ENCODE measurements at regions not wholly inside any gene's neighbourhood (a gene's known extent, or its start where the extent isn't known, plus 50 kb on each side); places are given as distances from the start of the nearest gene placed in this dataset.
"Not testable (repeated sequence)": the region's sequence is repeated elsewhere in the genome, so short reads cannot be mapped to it uniquely, and the experiment has no call there.

DNA sequence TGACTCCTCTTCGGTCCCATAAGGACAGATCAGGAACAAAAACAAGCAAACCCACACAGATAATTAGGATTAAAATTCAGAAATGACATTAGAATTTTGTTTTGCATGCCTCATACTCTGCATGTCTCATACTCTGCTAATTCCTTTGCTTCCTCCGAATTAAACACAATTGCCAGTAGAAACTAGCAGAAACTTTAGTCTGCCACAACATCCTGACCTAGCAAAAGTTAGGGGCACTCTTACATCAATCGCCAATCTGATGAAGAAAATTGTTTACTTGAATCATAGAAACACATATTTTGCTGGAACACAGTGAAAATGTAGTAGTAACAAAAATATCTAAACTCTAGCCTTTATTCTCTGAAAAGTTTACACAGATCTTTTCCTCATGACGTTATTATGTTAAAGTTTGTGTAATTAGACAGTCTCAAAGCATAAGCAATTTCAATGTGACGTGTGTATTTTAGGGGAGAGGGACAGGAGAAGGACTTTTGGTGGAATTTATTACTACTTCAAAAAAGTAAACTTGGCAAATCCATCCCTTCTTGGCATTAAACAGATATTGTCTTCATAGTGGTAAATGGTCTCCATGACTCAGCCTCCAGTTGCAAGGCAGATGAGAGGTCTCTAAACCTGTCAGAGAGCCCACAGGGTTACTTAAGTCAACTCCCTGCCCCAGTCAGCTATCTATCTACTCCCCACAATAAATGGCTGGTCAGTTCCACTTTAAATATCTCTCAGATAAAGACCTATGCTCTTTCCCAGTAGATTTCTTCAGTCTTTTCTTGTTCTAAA lies 249.8 kb upstream of the UBASH3B start:
- Histone ChIP-seq H3K9ac (ENCODE audit: low read depth in 1 of 3, low read length in 3 of 3) (no peak overlapping the region), H3K36me3 (ENCODE audit: control insufficient read depth in 3 of 3, insufficient read depth in 3 of 3, low read length in 3 of 3) (no peaks in the 10 kb centered on the region), H3K27ac (ENCODE audit: low read depth, low read length) (no peak overlapping the region), H3K4me3 (ENCODE audit: low read length in 3 of 3) (no peak overlapping the region), H3K4me1 (ENCODE audit: control insufficient read depth in 3 of 3, insufficient read depth in 3 of 3, low read length in 3 of 3) (no peaks in the 10 kb centered on the region), H3K27me3 (ENCODE audit: control insufficient read depth in 3 of 3, insufficient read depth in 3 of 3, low read length in 3 of 3) (no peaks in the 10 kb centered on the region), H3K9me3 (ENCODE audit: control insufficient read depth in 3 of 3, low read length in 3 of 3) (peaks cover 0 to 1% (median 0%) of the 10 kb centered on the region in 3 donors)

DNA sequence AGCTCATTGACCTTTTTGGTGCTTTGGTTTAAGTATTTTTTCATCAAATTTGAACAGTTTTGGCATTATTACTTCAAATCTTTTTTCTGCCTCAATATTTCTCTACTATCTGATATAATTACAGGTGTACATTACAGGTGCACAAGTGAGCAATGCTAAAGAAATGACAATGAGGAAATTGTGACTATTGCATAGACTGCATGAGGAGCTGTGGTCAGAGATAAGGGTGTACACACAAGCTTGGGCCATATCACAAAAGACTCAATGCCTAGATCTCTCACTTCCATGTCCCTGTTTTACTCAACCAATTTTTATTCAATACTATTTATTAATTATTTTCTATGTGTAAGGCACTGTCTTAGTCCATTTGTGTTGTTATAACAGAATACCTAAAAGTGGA lies 251.0 kb upstream of the UBASH3B start:
- Histone ChIP-seq H3K4me3 (ENCODE audit: low read length in 3 of 3) (no peak overlapping the region), H3K4me1 (ENCODE audit: control insufficient read depth in 3 of 3, insufficient read depth in 3 of 3, low read length in 3 of 3) (no peaks in the 10 kb centered on the region), H3K36me3 (ENCODE audit: control insufficient read depth in 3 of 3, insufficient read depth in 3 of 3, low read length in 3 of 3) (no peaks in the 10 kb centered on the region), H3K9ac (ENCODE audit: low read depth in 1 of 3, low read length in 3 of 3) (no peak overlapping the region), H3K27ac (ENCODE audit: low read depth, low read length) (no peak overlapping the region), H3K9me3 (ENCODE audit: control insufficient read depth in 3 of 3, low read length in 3 of 3) (no peaks in the 10 kb centered on the region), H3K27me3 (ENCODE audit: control insufficient read depth in 3 of 3, insufficient read depth in 3 of 3, low read length in 3 of 3) (no peaks in the 10 kb centered on the region)

DNA sequence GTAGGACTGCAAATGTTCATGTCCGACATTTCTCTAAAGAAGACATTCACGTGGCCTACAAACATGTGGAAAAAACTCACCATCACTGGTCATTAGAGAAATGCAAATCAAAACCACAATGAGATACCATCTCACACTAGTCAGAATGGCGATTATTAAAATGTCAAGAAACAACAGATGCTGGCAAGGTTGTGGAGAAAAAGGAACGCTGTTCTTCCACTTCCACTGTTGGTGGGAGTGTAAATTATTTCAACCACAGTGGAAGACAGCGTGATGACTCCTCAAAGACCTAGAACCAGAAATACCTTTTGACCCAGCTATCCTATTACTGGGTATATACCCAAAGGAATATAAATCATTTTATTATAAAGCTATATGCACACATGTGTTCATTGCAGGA lies 253.9 kb upstream of the UBASH3B start:
- H3K9me3 ChIP-seq (ENCODE audit: control insufficient read depth in 3 of 3, low read length in 3 of 3); H3K27ac ChIP-seq (ENCODE audit: low read depth, low read length); H3K4me1 ChIP-seq (ENCODE audit: control insufficient read depth in 3 of 3, insufficient read depth in 3 of 3, low read length in 3 of 3); H3K9ac ChIP-seq (ENCODE audit: low read depth in 1 of 3, low read length in 3 of 3); H3K36me3 ChIP-seq (ENCODE audit: control insufficient read depth in 3 of 3, insufficient read depth in 3 of 3, low read length in 3 of 3); H3K4me3 ChIP-seq (ENCODE audit: low read length in 3 of 3); H3K27me3 ChIP-seq (ENCODE audit: control insufficient read depth in 3 of 3, insufficient read depth in 3 of 3, low read length in 3 of 3): not testable (repeated sequence)

DNA sequence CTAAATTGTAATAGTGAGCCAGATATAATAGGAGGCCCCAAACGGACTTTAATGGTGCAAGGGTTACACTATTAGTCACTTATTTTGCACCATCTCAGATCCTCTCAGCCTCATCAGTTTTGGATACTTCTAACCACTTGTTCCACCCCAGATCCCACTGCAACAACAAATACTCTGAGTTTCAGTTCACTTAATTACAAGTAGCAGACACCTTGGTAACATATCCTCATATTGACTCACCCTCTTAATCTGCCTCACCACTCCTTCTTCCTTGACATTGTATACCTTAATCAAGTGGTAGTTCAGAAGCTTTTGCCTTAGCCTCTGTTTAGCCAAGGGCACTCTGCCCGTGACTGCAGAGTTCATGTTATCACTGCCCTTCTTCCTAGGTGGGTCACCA lies 256.1 kb upstream of the UBASH3B start:
- peaks cover 0 to 5% (median 0%) of the 10 kb centered on the region in 3 donors for H3K4me1 ChIP-seq (ENCODE audit: control insufficient read depth in 3 of 3, insufficient read depth in 3 of 3, low read length in 3 of 3)
- no peak overlapping the region for H3K4me3 ChIP-seq (ENCODE audit: low read length in 3 of 3)
- H3K36me3 ChIP-seq (ENCODE audit: control insufficient read depth in 3 of 3, insufficient read depth in 3 of 3, low read length in 3 of 3): no peaks in the 10 kb centered on the region
- H3K27ac ChIP-seq (ENCODE audit: low read depth, low read length): no peak overlapping the region
- no peak overlapping the region for H3K9ac ChIP-seq (ENCODE audit: low read depth in 1 of 3, low read length in 3 of 3)
- no peaks in the 10 kb centered on the region for H3K27me3 ChIP-seq (ENCODE audit: control insufficient read depth in 3 of 3, insufficient read depth in 3 of 3, low read length in 3 of 3)
- no peaks in the 10 kb centered on the region for H3K9me3 ChIP-seq (ENCODE audit: control insufficient read depth in 3 of 3, low read length in 3 of 3)

DNA sequence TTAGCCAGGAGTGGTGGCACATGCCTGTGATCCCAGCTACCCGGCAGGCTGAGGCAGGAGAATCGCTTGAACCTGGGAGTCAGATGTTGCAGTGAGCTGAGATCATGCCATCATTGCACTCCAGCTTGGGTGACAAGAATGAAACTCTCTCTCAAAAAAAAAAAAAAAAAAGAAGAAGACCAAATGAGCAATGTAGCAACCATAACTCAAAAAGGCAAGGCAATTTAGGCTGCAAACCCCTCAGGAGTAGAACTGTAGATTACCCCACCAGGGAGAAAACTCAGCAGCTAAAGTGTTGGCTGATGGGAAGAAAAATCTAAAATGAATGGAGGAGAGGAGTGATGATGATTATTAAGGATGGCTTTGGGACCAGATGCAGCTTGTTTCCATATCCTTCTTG lies 256.7 kb upstream of the UBASH3B start:
- Histone ChIP-seq H3K9me3 (ENCODE audit: control insufficient read depth in 3 of 3, low read length in 3 of 3) (no peaks in the 10 kb centered on the region), H3K36me3 (ENCODE audit: control insufficient read depth in 3 of 3, insufficient read depth in 3 of 3, low read length in 3 of 3) (no peaks in the 10 kb centered on the region), H3K4me1 (ENCODE audit: control insufficient read depth in 3 of 3, insufficient read depth in 3 of 3, low read length in 3 of 3) (peaks cover 0 to 5% (median 0%) of the 10 kb centered on the region in 3 donors), H3K9ac (ENCODE audit: low read depth in 1 of 3, low read length in 3 of 3) (no peak overlapping the region), H3K27me3 (ENCODE audit: control insufficient read depth in 3 of 3, insufficient read depth in 3 of 3, low read length in 3 of 3) (no peaks in the 10 kb centered on the region), H3K27ac (ENCODE audit: low read depth, low read length) (no peak overlapping the region), H3K4me3 (ENCODE audit: low read length in 3 of 3) (no peak overlapping the region)

DNA sequence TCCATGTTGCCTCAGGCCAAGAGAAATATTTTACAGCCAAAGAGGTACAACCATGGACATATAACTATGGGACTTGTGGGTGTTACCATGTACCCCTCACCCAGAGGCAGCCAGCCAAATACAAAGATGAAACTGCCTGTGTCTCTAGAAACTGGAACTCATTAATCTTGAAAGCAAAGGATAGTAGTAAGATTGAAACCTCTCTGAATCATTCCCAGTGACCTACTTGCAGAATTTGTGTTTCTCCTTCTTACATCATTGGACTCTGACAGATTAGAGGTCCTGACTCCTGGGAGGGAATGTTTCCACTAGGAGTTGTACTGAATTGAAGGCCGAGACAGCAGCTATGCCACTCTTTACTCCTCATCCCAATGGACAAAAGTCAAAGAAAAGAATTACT lies 257.4 kb upstream of the UBASH3B start:
- no peak overlapping the region for H3K4me3 ChIP-seq (ENCODE audit: low read length in 3 of 3)
- H3K9ac ChIP-seq (ENCODE audit: low read depth in 1 of 3, low read length in 3 of 3): no peak overlapping the region
- H3K27ac ChIP-seq (ENCODE audit: low read depth, low read length): no peak overlapping the region
- H3K9me3 ChIP-seq (ENCODE audit: control insufficient read depth in 3 of 3, low read length in 3 of 3): no peaks in the 10 kb centered on the region
- H3K27me3 ChIP-seq (ENCODE audit: control insufficient read depth in 3 of 3, insufficient read depth in 3 of 3, low read length in 3 of 3): no peaks in the 10 kb centered on the region
- H3K4me1 ChIP-seq (ENCODE audit: control insufficient read depth in 3 of 3, insufficient read depth in 3 of 3, low read length in 3 of 3): peaks cover 0 to 5% (median 0%) of the 10 kb centered on the region in 3 donors
- no peaks in the 10 kb centered on the region for H3K36me3 ChIP-seq (ENCODE audit: control insufficient read depth in 3 of 3, insufficient read depth in 3 of 3, low read length in 3 of 3)

DNA sequence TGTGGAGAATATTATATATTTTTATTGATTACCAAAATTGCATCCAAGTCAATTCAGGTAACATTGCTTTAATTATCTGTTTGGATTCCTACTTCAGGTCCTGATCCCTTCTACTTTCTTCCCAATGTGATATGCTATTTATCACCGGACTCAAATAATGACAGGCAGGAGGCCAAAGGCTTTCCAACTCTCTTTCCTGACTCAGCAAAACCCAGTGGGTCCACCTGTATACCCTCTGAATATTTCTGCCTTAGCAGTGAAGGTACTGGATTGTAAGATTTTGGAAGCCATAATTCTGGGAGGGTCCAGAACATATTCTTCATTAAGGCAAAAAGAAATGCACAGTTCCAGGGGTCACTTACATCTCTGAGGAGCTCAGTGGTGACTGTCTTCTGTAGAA lies 260.2 kb upstream of the UBASH3B start:
- no peak overlapping the region for H3K4me3 ChIP-seq (ENCODE audit: low read length in 3 of 3)
- H3K27me3 ChIP-seq (ENCODE audit: control insufficient read depth in 3 of 3, insufficient read depth in 3 of 3, low read length in 3 of 3): no peaks in the 10 kb centered on the region
- H3K36me3 ChIP-seq (ENCODE audit: control insufficient read depth in 3 of 3, insufficient read depth in 3 of 3, low read length in 3 of 3): no peaks in the 10 kb centered on the region
- H3K4me1 ChIP-seq (ENCODE audit: control insufficient read depth in 3 of 3, insufficient read depth in 3 of 3, low read length in 3 of 3): peaks cover 0 to 5% (median 0%) of the 10 kb centered on the region in 3 donors
- H3K9ac ChIP-seq (ENCODE audit: low read depth in 1 of 3, low read length in 3 of 3): no peak overlapping the region
- no peak overlapping the region for H3K27ac ChIP-seq (ENCODE audit: low read depth, low read length)
- H3K9me3 ChIP-seq (ENCODE audit: control insufficient read depth in 3 of 3, low read length in 3 of 3): no peaks in the 10 kb centered on the region

DNA sequence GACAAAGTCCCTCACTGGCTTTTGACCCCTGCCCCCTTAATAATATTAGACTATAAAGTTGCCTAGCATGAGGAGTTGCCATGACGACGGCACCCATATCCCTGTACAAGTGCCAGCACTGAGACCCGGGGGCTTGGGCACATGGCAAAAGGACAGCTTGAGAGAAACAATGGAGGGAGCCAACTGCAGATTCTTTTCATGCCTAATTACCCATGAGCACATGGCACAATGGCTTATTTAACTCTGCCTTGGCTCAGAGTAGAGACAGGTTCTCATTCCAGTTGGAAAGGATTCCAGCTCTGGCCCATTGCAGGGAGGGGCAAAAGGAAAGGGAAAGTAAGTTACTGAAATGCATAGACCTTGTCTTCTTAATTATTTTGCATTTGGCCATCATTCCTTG lies 261.2 kb upstream of the UBASH3B start:
- H3K36me3 ChIP-seq (ENCODE audit: control insufficient read depth in 3 of 3, insufficient read depth in 3 of 3, low read length in 3 of 3): no peaks in the 10 kb centered on the region
- no peak overlapping the region for H3K4me3 ChIP-seq (ENCODE audit: low read length in 3 of 3)
- no peaks in the 10 kb centered on the region for H3K9me3 ChIP-seq (ENCODE audit: control insufficient read depth in 3 of 3, low read length in 3 of 3)
- H3K4me1 ChIP-seq (ENCODE audit: control insufficient read depth in 3 of 3, insufficient read depth in 3 of 3, low read length in 3 of 3): peaks cover 0 to 5% (median 0%) of the 10 kb centered on the region in 3 donors
- H3K27me3 ChIP-seq (ENCODE audit: control insufficient read depth in 3 of 3, insufficient read depth in 3 of 3, low read length in 3 of 3): no peaks in the 10 kb centered on the region
- no peak overlapping the region for H3K27ac ChIP-seq (ENCODE audit: low read depth, low read length)
- no peak overlapping the region for H3K9ac ChIP-seq (ENCODE audit: low read depth in 1 of 3, low read length in 3 of 3)

DNA sequence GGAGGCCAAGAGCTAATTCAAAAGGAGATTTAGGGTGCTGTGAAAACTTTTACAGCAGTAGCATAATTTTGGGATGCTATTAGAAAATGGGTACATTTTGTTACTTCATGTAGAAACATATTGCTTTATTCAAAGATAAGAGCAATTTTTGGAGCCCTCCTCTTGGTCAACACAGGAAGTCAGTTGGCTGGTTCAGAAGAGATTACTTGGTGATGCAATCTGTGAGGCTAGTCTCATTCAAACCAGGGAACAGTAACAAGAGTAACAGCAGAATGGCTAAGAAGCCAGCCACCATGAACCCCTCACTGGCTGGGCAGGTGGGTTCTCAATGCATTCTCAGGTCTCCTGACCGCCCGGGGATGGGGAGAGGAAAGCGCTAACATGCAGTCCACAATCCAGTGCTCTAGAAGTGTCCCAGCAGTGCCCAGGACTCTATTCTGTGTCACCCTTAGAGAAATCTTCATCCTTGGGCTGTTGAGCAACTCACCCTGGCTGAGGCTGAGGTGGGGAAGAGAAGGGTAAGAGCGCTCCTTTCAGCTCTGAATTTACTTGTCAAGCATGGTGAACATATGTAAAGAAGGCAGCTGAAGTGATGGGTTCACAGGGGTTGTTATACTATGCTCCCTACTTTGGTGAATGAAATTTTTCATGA lies 262.2 kb upstream of the UBASH3B start:
- peaks cover 0 to 5% (median 0%) of the 10 kb centered on the region in 3 donors for H3K4me1 ChIP-seq (ENCODE audit: control insufficient read depth in 3 of 3, insufficient read depth in 3 of 3, low read length in 3 of 3)
- H3K27ac ChIP-seq (ENCODE audit: low read depth, low read length): no peak overlapping the region
- H3K36me3 ChIP-seq (ENCODE audit: control insufficient read depth in 3 of 3, insufficient read depth in 3 of 3, low read length in 3 of 3): no peaks in the 10 kb centered on the region
- no peaks in the 10 kb centered on the region for H3K9me3 ChIP-seq (ENCODE audit: control insufficient read depth in 3 of 3, low read length in 3 of 3)
- no peak overlapping the region for H3K9ac ChIP-seq (ENCODE audit: low read depth in 1 of 3, low read length in 3 of 3)
- H3K4me3 ChIP-seq (ENCODE audit: low read length in 3 of 3): no peak overlapping the region
- H3K27me3 ChIP-seq (ENCODE audit: control insufficient read depth in 3 of 3, insufficient read depth in 3 of 3, low read length in 3 of 3): no peaks in the 10 kb centered on the region

DNA sequence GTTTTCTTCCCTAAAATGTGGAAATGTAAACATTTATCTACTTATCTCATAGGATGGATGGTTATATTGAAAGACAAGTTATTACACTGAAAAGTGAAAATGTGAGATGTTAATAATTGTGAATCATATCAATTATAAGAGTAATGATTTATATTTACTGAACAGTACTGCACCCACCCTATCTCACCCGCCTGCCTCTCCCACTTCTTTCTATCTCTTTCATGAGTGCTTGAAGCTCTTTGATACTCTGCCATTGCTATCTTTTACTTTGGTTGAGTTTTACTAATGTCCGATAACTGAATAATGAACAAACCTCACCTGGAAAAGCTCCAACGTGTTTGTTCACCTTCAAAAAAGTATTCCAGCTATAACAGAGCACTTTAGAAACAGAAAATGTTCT lies 263.0 kb upstream of the UBASH3B start:
- H3K27me3 ChIP-seq (ENCODE audit: control insufficient read depth in 3 of 3, insufficient read depth in 3 of 3, low read length in 3 of 3): no peaks in the 10 kb centered on the region
- no peaks in the 10 kb centered on the region for H3K9me3 ChIP-seq (ENCODE audit: control insufficient read depth in 3 of 3, low read length in 3 of 3)
- H3K4me1 ChIP-seq (ENCODE audit: control insufficient read depth in 3 of 3, insufficient read depth in 3 of 3, low read length in 3 of 3): peaks cover 0 to 5% (median 0%) of the 10 kb centered on the region in 3 donors
- no peaks in the 10 kb centered on the region for H3K36me3 ChIP-seq (ENCODE audit: control insufficient read depth in 3 of 3, insufficient read depth in 3 of 3, low read length in 3 of 3)
- no peak overlapping the region for H3K4me3 ChIP-seq (ENCODE audit: low read length in 3 of 3)
- H3K9ac ChIP-seq (ENCODE audit: low read depth in 1 of 3, low read length in 3 of 3): no peak overlapping the region
- no peak overlapping the region for H3K27ac ChIP-seq (ENCODE audit: low read depth, low read length)
